Esophagus muscularis mucosa (tissue), 4 donors: ENCODE measurements at regions not wholly inside any gene's neighbourhood (a gene's known extent, or its start where the extent isn't known, plus 50 kb on each side); places are given as distances from the start of the nearest gene placed in this dataset.

ENCODE experiments used
- DNase-seq: peaks from one replicate; pipeline ENCODE4 v3.0.0-alpha.2; 2017; ENCODE audit errors: extremely low spot score
- H3K27ac ChIP-seq, 4 donors: fragments of 200-600 bp; sonication (generic); replicated peaks in 1 of 4; 1 replicate in 3 of 4; 2 replicates in 1 of 4; pipeline ENCODE4 v1.5.1; 2016 to 2019; ENCODE audit warnings: mild to moderate bottlenecking in 1 of 4
- H3K27me3 ChIP-seq, 4 donors: fragments of 200-600 bp; sonication (generic); one replicate each; pipeline versions ENCODE4 v1.5.1 to v1.6.0; 2016 to 2019
- H3K36me3 ChIP-seq, 4 donors: fragments of 200-600 bp; sonication (generic); one replicate each; pipeline ENCODE4 v1.5.1; 2016 to 2019
- H3K4me1 ChIP-seq, 4 donors: fragments of 200-600 bp; sonication (generic); one replicate each; pipeline ENCODE4 v1.5.1; 2016 to 2019
- H3K4me3 ChIP-seq, 4 donors: fragments of 200-600 bp; sonication (generic); 1 replicate in 2 of 4; 2 replicates in 2 of 4; pipeline ENCODE4 v1.5.1; 2016 to 2019; ENCODE audit warnings: mild to moderate bottlenecking in 4 of 4, moderate library complexity in 1 of 4
- H3K9me3 ChIP-seq, 4 donors: fragments of 200-600 bp; sonication (generic); 1 replicate in 3 of 4; 2 replicates in 1 of 4; pipeline ENCODE4 v1.5.1; 2016 to 2019
- CTCF ChIP-seq, 3 experiments: fragments of 200-600 bp in 2 of 3; fragments of 450-650 bp in 1 of 3; sonication (generic) in 2 of 3; IDR thresholded peaks; one replicate each; pipeline ENCODE4 v1.5.1; 2017 to 2019; ENCODE audit warnings: antibody characterized with exemption in 3 of 3, mild to moderate bottlenecking in 2 of 3, moderate library complexity in 1 of 3
- EP300 ChIP-seq: sonication (generic); formaldehyde crosslinking; IDR thresholded peaks from one replicate; pipeline ENCODE4 v1.6.1; 2017; ENCODE audit warnings: antibody characterized with exemption
- POLR2A ChIP-seq: fragments of 450-650 bp; IDR thresholded peaks from one replicate; pipeline ENCODE4 v1.6.1; 2017; ENCODE audit warnings: antibody characterized with exemption, moderate library complexity, mild to moderate bottlenecking, low read depth
- POLR2AphosphoS5 ChIP-seq, 2 donors: sonication (generic); formaldehyde crosslinking; IDR thresholded peaks; one replicate each; pipeline ENCODE4 v1.6.1; 2017; ENCODE audit warnings: antibody characterized with exemption in 2 of 2
- WGBS: methylation state at CpG from one replicate; pipeline ENCODE4 v1.1.5; 2018; 5-methylcytosine and 5-hydroxymethylcytosine counted together
- intact Hi-C: fragments of 100-400 bp; cut with DNase I; formaldehyde crosslinking; loops from one replicate; pipeline ENCODE4 v1.15.1; 2023

GRCh38 chr21:25341981-25342380 lies 265.3 kb downstream of the MRPL39 start:
- 86% methylated on average over 6 of the region's 6 CpGs for WGBS
- no peak for DNase-seq
- H3K36me3 ChIP-seq: no peaks in the 10 kb centered on the region
- H3K9me3 ChIP-seq: no peaks in the 10 kb centered on the region
- H3K27ac ChIP-seq: no peak overlapping the region
- intact Hi-C loops: no loop called here
- TF ChIP-seq EP300 (no peak), CTCF (IDR thresholded peaks at IDR 0.05) (no peak), POLR2A (no peak), POLR2AphosphoS5 (IDR thresholded peaks at IDR 0.05) (no peak)
- no peak overlapping the region for H3K4me3 ChIP-seq
- H3K4me1 ChIP-seq: no peaks in the 10 kb centered on the region
- no peaks in the 10 kb centered on the region for H3K27me3 ChIP-seq

DNA sequence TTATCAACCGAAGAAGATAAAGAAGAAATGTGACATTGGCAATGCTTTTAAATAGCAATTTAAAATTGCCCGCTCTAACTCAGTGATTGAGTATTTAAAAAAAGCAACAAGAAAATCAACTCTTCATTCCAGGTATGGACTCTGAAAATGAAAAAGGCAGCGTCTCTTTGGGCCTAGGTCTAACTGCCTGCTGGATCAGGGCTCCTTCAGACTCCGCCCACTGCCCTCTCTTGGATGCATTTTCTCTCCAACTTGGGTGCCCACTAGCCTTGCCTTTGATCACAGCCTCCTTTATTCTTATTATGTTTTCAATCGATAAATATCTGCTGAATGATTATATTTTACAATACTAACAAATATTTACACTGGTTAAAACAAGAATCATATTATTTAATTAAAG lies 268.9 kb downstream of the MRPL39 start:
- intact Hi-C loops: no loop called here
- TF ChIP-seq CTCF (IDR thresholded peaks at IDR 0.05) (no peak), EP300 (no peak), POLR2AphosphoS5 (IDR thresholded peaks at IDR 0.05) (no peak), POLR2A (no peak)
- WGBS: 85% methylated on average over 5 of the region's 5 CpGs

DNA sequence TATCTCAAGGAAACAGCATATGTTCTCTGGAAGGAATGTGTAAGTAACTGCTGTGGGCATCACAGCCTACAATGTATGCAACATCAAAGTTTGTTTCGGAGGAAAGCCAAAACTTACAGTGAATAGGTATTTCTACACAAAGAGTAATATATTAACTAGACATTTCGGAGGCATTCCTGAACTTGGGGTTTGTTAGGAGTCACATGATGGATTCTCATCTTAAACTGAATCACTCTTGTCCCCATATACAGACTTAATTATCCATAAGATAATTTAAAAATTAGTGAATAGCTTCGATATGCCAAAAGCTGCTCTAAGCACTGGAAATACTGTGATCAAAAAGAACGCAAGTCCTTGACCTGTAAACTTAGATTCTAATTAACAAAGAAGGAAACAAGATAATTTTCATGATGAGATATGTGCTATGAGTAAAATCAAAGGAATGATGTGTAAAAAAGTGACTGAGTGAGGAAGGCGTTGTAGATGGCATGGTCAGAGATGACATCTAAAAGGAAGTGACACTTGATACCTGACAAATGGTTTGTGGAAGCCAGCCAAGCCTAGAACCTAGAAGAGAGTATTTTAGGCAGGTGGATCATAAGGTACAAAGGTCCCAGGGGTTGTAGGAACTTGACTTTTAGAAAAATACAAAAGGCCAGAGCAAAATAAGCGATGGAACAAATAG lies 273.1 kb downstream of the MRPL39 start:
- TF ChIP-seq CTCF (IDR thresholded peaks at IDR 0.05) (no peak), POLR2AphosphoS5 (IDR thresholded peaks at IDR 0.05) (no peak), POLR2A (no peak), EP300 (no peak)
- no peak overlapping the region for H3K27ac ChIP-seq
- no peak overlapping the region for H3K4me3 ChIP-seq
- H3K4me1 ChIP-seq: no peaks in the 10 kb centered on the region
- 92% methylated on average over 6 of the region's 6 CpGs for WGBS
- intact Hi-C loops: no loop called here
- DNase-seq: no peak
- H3K36me3 ChIP-seq: no peaks in the 10 kb centered on the region
- H3K27me3 ChIP-seq: no peaks in the 10 kb centered on the region
- H3K9me3 ChIP-seq: no peaks in the 10 kb centered on the region

More for the DNA sequence above, 268.9 kb downstream of the MRPL39 start:
- no peaks in the 10 kb centered on the region for H3K9me3 ChIP-seq
- H3K4me1 ChIP-seq: no peaks in the 10 kb centered on the region
- no peaks in the 10 kb centered on the region for H3K27me3 ChIP-seq
- no peak for DNase-seq
- H3K27ac ChIP-seq: no peak overlapping the region
- no peak overlapping the region for H3K4me3 ChIP-seq
- no peaks in the 10 kb centered on the region for H3K36me3 ChIP-seq

DNA sequence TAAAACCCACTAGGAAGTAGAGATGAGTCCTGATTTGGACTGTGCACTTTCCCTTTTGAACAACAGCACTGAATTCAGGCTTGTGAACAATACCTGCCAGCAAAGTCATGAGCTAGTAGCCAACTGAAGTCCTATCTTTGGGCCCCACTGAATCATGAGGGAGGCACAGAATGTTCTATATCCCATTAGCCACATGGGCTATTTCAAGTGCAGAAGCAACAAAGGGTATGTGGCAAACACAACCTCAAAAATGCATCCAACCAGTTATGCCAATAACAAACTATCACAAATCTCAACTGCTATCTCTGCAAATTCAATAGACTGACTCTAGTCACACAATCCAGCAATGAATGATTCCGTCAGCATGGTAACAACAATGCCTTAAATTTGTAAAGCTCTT lies 276.0 kb downstream of the MRPL39 start:
- Histone ChIP-seq H3K36me3 (no peaks in the 10 kb centered on the region), H3K27ac (no peak overlapping the region), H3K4me3 (no peak overlapping the region), H3K27me3 (no peaks in the 10 kb centered on the region), H3K4me1 (no peaks in the 10 kb centered on the region), H3K9me3 (no peaks in the 10 kb centered on the region)
- WGBS: 89% methylated on average over 1 of the region's 1 CpG
- TF ChIP-seq POLR2AphosphoS5 (IDR thresholded peaks at IDR 0.05) (no peak), CTCF (IDR thresholded peaks at IDR 0.05) (no peak), POLR2A (no peak), EP300 (no peak)
- DNase-seq: no peak
- intact Hi-C loops: no loop called here

DNA sequence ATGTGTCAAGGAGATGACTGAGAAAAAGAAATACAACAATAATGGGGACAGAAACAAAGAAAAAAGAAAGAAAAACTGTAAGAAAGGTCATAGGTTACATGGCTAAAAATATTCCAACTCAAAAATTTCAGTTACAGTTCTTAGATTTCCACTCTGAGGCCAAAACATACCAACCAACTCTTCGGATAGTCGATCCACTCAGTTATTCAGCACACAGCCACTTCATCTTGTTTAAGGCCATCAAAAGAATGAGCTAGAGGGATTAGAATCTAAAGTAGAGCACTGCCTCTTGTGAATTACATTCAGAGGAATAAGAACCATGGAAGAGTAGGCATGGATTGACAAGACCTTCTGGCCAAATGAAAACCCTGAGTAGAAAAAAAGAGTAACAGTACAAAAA lies 277.0 kb downstream of the MRPL39 start:
- no peak overlapping the region for H3K4me3 ChIP-seq
- intact Hi-C loops: no loop called here
- H3K27ac ChIP-seq: no peak overlapping the region
- no peak for TF ChIP-seq CTCF (IDR thresholded peaks at IDR 0.05)
- no peaks in the 10 kb centered on the region for H3K9me3 ChIP-seq
- no peaks in the 10 kb centered on the region for H3K27me3 ChIP-seq
- WGBS: 64% methylated on average over 2 of the region's 2 CpGs
- H3K4me1 ChIP-seq: no peaks in the 10 kb centered on the region
- no peak for DNase-seq
- no peaks in the 10 kb centered on the region for H3K36me3 ChIP-seq
